NCI-H748 treated with DMSO at 0.1 percent for 48 hours (cell line): ENCODE measurements at regions not wholly inside any gene's neighbourhood (a gene's known extent, or its start where the extent isn't known, plus 50 kb on each side); places are given as distances from the start of the nearest gene placed in this dataset.

Experiments
- DNase-seq: peaks from one replicate; lab custom pipeline; 2025; lab: John Stamatoyannopoulos, UW

DNA sequence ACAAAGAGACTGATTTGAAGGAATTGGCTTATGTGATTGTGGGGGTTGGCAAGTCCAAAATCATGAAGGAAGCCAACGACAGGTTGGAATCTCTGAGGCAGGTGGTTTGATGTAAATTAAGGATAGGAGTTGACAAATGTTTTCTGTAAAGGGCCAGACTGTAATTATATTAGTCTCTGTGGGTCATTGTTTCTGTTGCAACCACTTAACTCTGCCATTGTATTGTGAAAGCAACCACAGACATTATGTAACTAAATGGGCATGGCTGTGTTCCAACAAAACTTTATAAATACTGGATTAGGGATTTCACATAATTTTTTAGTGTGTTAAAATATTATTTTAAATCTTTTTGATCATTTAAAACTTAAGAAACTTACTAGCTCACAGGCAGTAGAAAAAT is 199.2 kb upstream of the MYLIP start:
- DNase-seq: peak; percentile 83

DNA sequence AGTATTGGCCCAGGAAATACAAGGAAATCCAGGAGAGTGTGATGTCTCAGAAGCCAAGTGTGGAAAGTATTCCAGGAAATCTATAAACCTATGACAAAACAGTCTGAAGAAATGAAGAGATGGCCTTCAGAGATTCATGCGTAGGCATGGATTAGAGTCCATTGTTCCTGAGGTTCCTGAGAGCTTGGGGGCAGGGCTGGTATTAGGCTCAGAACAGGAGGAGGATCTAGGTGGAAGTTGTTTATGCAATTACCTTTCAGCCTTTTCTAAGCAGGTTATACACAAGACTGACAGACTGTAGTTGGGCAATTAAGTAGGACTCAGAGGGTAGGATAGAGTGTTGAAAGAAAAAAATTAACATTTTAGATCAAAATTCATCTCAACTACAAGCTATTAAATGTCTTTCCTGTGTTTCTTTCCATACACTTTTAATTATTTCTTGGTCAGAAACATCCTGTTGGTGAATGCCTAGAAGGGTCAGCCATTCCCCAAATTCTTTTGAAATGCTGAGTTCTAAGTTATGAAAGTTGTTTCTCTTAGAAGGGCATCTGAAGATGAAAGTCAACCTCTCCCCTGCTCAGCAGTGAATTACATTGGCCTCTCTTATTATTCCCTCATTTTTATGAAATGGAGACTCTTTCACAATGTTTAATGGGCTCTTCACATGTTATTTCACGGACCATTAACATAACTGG is 201.2 kb upstream of the MYLIP start:
- no peak for DNase-seq

DNA sequence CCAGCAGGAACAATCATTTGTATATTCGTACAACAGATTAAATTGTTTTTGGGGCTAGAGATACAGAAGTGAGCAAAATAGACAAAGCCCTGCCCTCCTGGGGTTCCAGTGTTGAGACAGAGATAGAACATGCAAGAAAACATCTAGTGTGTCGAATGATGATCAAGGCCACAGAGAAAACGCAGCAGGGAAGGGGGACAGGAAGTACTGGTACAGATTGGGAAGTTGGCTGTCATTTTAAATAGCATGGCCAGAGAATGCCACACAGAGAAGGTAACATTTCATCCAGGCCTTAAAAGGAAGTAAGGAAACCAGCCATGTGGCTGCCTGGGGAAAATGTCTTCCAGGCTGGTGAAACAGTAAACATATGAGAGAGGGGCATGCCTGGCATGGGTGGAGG is 202.6 kb upstream of the MYLIP start:
- no peak for DNase-seq

DNA sequence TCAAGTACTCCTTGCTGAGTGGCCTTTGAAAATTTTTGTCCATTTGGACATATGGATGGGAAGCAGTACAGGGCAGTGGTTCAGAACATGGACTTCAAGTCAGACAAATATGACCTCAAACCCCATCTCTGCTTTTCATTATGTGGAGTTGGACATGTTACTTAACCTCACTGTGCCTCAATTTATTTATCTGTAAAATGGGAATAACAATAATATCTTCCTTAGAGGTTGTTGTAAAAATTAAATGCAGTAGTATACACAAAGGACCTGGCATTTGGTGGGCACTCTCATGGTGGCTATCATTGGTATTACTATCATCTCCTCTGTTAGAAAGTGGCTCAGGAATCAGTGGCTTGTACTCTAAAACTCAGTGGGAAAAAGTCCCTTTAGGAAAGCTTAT is 204.0 kb upstream of the MYLIP start:
- no peak for DNase-seq

- no peak for DNase-seq
Observed at GRCh38 chr6:15922510-15923250, 206.2 kb upstream of the MYLIP start.

GRCh38 chr6:15921243-15921642 is 207.6 kb upstream of the MYLIP start:
- no peak for DNase-seq

- no peak for DNase-seq
Observed at GRCh38 chr6:15916581-15916980, 212.3 kb upstream of the MYLIP start.

- DNase-seq: no peak
Observed at GRCh38 chr6:15915508-15916178, 213.2 kb upstream of the MYLIP start.

- DNase-seq: no peak
Observed at GRCh38 chr6:15914553-15914952, 214.3 kb upstream of the MYLIP start.

- no peak for DNase-seq
Observed at GRCh38 chr6:15913573-15913972, 215.3 kb upstream of the MYLIP start.

- DNase-seq: no peak
Observed at GRCh38 chr6:15912505-15913400, 216.1 kb upstream of the MYLIP start.

DNA sequence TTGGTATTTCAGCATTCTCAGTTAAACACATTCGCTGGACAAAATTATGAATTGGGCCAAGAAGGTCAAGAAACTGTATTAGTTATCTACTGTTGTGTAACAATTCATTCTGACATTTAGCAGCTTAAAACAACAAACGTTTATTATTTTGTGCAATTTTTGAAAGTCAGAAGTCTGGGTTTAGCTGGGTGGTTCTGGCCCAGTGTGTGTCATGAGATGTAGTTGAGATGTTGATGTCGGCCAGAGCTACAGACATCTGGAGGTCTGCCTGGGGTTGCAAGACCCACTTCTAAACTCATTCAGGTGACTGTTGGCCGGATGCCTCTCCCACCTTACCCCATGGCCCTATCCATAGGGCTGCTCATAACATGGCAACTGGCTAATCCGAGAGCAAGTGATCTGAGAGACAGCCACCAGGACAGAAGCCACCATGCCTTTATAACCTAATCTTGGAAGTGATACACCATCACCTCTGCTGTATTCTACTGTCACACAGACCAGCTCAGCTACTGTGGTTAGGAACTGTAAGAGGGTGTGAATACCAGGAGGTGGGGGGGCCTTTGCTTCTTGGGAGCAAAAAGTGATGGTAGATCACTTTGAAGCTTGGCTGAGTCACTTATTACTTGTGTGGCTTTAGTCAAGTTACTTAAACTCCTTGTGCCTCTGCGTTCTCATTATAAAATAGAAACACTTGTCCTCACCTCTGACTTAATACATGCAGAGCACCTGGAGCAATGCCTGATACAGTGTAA is 217.0 kb upstream of the MYLIP start:
- no peak for DNase-seq

DNA sequence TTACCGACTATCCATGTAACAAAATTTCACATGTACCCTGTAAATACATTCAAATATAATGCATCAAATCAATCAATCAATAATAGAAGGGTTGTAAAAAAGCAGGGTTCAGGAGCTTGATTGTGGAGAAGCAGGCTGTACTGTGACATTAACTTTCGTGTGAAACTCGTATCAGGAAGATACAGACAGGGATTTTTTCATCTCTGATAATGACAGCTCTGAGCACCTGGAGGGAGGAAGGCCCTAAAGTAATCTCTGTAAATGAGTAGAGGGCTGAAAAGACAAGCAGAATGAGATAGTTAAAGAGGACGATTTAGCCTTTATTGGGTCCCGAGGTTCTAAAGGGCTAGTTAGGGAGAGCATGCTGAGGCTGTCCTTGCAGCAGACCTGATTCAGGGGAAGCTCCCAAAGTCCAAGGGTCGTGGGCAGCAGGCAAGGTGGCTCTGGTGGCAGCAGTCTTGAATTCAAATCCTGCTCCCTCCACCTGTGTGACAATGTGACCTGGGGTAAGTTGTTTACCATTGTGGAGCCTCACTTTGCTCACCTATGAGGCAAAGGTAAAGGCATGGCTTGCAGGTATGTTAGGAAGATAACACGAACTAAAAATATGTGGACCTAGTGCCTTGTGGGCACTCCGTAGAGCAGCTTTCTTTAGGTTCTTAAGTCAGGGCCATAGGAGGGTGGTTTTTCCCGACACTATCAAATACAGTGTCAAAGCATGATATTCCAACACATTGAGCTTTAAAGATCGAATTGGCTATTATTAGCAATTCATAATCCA is 219.4 kb upstream of the MYLIP start:
- no peak for DNase-seq

DNA sequence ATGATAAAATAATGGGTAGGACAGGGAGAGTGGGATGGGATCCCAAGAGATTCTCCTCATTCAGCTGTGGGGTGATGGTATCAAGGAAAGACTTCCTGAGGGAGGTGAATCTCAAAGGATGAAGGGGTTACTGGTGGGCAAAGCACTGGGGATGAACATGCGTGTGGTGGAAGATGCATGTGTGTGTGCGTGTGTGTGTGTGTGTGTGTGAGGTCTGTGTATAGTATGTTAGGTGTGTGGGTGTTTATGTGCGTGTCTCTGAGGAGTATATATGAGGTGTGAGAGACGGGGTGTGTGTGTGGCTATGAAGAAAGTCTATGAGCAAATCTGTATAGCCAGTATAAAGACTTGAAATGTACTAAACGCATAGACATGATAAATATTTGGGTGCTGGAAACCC is 220.0 kb upstream of the MYLIP start:
- DNase-seq: no peak

DNA sequence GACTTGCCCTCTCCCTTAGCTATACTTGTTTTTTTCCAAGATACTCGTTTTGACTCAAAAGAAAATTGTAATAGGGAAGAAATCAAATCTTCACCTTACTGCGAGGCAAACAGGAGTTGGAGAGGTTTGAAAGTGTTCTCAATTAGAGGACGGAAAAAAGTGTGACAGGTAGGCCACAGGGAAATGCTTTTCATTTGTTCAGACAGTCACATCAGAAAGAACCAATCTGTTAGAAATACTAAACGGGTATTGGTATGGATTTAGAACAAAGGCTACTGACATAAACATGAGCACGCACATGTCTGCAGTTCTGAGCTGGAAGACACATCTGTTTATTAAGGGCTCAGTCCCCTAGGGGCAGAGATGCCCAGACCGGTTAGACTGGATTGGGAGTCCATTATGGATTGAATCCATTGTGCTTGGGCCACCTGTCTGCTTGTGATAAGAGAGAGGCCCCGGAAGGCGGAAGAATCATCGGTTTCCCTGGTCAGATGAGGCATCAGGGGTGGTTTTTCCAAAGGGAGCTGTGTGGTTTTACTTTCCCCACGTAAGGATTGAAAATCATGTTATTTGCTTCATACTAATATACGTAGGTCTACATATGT is 220.9 kb upstream of the MYLIP start:
- peak; percentile 99 for DNase-seq

- DNase-seq: peak; percentile 51
Observed at GRCh38 chr6:15907220-15907913, 221.5 kb upstream of the MYLIP start.

DNA sequence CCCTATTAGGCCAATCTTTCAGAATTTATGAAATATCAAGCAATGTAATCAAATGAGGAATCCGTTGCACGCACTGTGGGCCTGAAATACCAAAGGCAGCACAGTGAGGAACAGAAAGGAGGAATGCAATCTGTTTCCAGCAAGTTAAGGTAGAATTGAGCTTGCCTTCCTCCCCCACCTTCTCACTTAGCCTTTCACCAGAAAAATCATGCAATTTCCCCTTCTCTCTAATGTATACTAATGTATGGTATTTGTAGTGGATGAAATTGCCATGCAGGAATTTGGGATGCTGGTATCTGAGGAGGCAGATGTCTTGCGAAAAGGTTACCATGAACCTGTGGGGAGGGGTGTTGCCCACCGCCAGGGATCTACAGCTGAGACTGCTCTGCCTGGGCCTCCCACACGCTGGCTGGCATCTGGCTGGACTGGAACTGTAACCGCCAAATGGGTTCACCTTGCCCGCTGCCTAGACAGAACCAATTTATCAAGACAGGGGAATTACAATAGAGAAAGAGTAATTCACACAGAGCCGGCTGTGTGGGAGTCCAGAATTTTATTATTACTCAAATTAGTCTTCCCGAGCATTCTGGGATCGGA is 222.4 kb upstream of the MYLIP start:
- no peak for DNase-seq

GRCh38 chr6:15905488-15906419 is 223.1 kb upstream of the MYLIP start:
- DNase-seq: peak; percentile 14
